Prostate gland (tissue), 2 donors: ENCODE measurements at regions not wholly inside any gene's neighbourhood (a gene's known extent, or its start where the extent isn't known, plus 50 kb on each side); places are given as distances from the start of the nearest gene placed in this dataset.
A peak's percentile ranks its signal among the peaks of the same experiment; 100 is the strongest.
"Not testable (repeated sequence)": the region's sequence is repeated elsewhere in the genome, so short reads cannot be mapped to it uniquely, and the experiment has no call there.

Source experiments
- DNase-seq: peaks from one replicate; pipeline ENCODE4 v3.0.0-alpha.2; 2019; ENCODE audit warnings: low spot score
- H3K27ac ChIP-seq, 2 donors: fragments of 200-600 bp; sonication (generic); 2 replicates each; pipeline ENCODE4 v1.5.1; 2017 to 2019
- H3K27me3 ChIP-seq: fragments of 200-600 bp; sonication (generic); replicated peaks from 2 replicates; pipeline ENCODE4 v1.5.1; 2019; ENCODE audit not compliant: insufficient read depth
- H3K36me3 ChIP-seq, 2 donors: fragments of 200-600 bp; sonication (generic); 1 replicate in 1 of 2; 2 replicates in 1 of 2; pipeline versions ENCODE4 v1.5.1 to v1.8.1; 2017 to 2019
- H3K4me1 ChIP-seq: fragments of 200-600 bp; sonication (generic); replicated peaks from 2 replicates; pipeline ENCODE4 v1.5.1; 2019
- H3K4me3 ChIP-seq, 2 donors: fragments of 200-600 bp; sonication (generic); 2 replicates each; pipeline ENCODE4 v1.5.1; 2017 to 2019
- H3K9me3 ChIP-seq: fragments of 200-600 bp; sonication (generic); 2 replicates; pipeline ENCODE4 v1.5.1; 2017
- POLR2A ChIP-seq: fragments of 450-650 bp; IDR thresholded peaks from one replicate; pipeline ENCODE4 v1.6.1; 2016; ENCODE audit warnings: antibody characterized with exemption, mild to moderate bottlenecking
- POLR2AphosphoS5 ChIP-seq: sonication (generic); formaldehyde crosslinking; IDR thresholded peaks from one replicate; pipeline ENCODE4 v1.6.1; 2017; ENCODE audit warnings: antibody characterized with exemption
- WGBS: methylation state at CpG from one replicate; pipeline ENCODE4 v1.1.5; 2018; 5-methylcytosine and 5-hydroxymethylcytosine counted together
- intact Hi-C: fragments of 100-400 bp; cut with DNase I; formaldehyde crosslinking; loops from one replicate; pipeline ENCODE4 v1.14.2; 2022
- TF ChIP-seq, protein P1 (sequence below), 4 experiments: fragments of 200-600 bp in 2 of 4; fragments of 450-650 bp in 2 of 4; sonication (generic) in 2 of 4; IDR thresholded peaks; 1 replicate in 3 of 4; 2 replicates in 1 of 4; pipeline ENCODE4 v1.5.1; 2016 to 2019; ENCODE audit warnings: antibody characterized with exemption in 4 of 4, mild to moderate bottlenecking in 2 of 4, moderate library complexity in 2 of 4

GRCh38 chr5:50547303-50547702 lies 106.2 kb upstream of the EMB start:
- Histone ChIP-seq H3K36me3 (no peaks in the 10 kb centered on the region), H3K27me3 (no peaks in the 10 kb centered on the region), H3K9me3 (no peaks in the 10 kb centered on the region), H3K27ac (no peak overlapping the region), H3K4me1 (no peaks in the 10 kb centered on the region), H3K4me3 (no peak overlapping the region)
- intact Hi-C loops = no loop called here
- DNase-seq = no peak
- TF ChIP-seq POLR2A (no peak), POLR2AphosphoS5 (no peak)
- TF ChIP-seq, protein P1, sequence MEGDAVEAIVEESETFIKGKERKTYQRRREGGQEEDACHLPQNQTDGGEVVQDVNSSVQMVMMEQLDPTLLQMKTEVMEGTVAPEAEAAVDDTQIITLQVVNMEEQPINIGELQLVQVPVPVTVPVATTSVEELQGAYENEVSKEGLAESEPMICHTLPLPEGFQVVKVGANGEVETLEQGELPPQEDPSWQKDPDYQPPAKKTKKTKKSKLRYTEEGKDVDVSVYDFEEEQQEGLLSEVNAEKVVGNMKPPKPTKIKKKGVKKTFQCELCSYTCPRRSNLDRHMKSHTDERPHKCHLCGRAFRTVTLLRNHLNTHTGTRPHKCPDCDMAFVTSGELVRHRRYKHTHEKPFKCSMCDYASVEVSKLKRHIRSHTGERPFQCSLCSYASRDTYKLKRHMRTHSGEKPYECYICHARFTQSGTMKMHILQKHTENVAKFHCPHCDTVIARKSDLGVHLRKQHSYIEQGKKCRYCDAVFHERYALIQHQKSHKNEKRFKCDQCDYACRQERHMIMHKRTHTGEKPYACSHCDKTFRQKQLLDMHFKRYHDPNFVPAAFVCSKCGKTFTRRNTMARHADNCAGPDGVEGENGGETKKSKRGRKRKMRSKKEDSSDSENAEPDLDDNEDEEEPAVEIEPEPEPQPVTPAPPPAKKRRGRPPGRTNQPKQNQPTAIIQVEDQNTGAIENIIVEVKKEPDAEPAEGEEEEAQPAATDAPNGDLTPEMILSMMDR (IDR thresholded peaks at IDR 0.05) = no peak
- 89% methylated on average over 2 of the region's 2 CpGs for WGBS

DNA sequence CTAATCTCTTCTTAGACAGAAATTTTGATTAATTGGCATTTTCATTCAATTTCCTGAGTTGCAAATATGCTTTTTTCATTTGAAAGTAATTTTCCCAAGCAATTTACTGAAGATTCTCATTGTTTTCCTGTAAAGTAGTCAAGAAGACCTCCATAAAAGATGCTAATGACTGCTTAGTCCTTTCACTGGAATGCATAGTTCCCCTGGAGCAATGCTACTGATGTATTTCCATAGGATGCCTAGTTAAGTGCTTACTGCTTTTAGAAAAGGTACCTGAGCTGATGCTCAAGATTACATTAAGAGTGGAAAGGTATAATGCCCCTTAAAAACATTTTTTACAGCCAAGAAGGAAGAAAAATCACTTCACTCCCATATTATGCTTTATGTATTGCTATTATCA lies 109.2 kb upstream of the EMB start:
- H3K27ac ChIP-seq = no peak overlapping the region
- H3K9me3 ChIP-seq = no peaks in the 10 kb centered on the region
- TF ChIP-seq POLR2A = no peak
- TF ChIP-seq POLR2AphosphoS5 = no peak
- TF ChIP-seq, protein P1 (IDR thresholded peaks at IDR 0.05) = no peak
- H3K27me3 ChIP-seq = no peaks in the 10 kb centered on the region
- no peaks in the 10 kb centered on the region for H3K36me3 ChIP-seq
- no peak overlapping the region for H3K4me3 ChIP-seq
- intact Hi-C loops = no loop called here
- H3K4me1 ChIP-seq = no peaks in the 10 kb centered on the region
- DNase-seq = no peak

GRCh38 chr5:50550993-50551392 lies 109.9 kb upstream of the EMB start:
- H3K4me3 ChIP-seq = no peak overlapping the region
- H3K27me3 ChIP-seq = no peaks in the 10 kb centered on the region
- no peaks in the 10 kb centered on the region for H3K9me3 ChIP-seq
- intact Hi-C loops = no loop called here
- DNase-seq = no peak
- WGBS = 88% methylated on average over 3 of the region's 3 CpGs
- H3K4me1 ChIP-seq = no peaks in the 10 kb centered on the region
- H3K36me3 ChIP-seq = no peaks in the 10 kb centered on the region
- no peak overlapping the region for H3K27ac ChIP-seq
- TF ChIP-seq POLR2A (no peak), POLR2AphosphoS5 (no peak)
- TF ChIP-seq, protein P1 (IDR thresholded peaks at IDR 0.05) = no peak

- Histone ChIP-seq H3K27me3 (no peaks in the 10 kb centered on the region), H3K4me1 (no peaks in the 10 kb centered on the region), H3K27ac (no peak overlapping the region), H3K36me3 (no peaks in the 10 kb centered on the region), H3K4me3 (no peak overlapping the region), H3K9me3 (no peaks in the 10 kb centered on the region)
- TF ChIP-seq POLR2A (no peak), POLR2AphosphoS5 (no peak)
- TF ChIP-seq, protein P1 (IDR thresholded peaks at IDR 0.05) = no peak
- intact Hi-C loops = no loop called here
- WGBS = 34% methylated on average over 4 of the region's 4 CpGs
- DNase-seq = peak; percentile 15
Measured at GRCh38 chr5:50553560-50553984, 112.5 kb upstream of the EMB start.

DNA sequence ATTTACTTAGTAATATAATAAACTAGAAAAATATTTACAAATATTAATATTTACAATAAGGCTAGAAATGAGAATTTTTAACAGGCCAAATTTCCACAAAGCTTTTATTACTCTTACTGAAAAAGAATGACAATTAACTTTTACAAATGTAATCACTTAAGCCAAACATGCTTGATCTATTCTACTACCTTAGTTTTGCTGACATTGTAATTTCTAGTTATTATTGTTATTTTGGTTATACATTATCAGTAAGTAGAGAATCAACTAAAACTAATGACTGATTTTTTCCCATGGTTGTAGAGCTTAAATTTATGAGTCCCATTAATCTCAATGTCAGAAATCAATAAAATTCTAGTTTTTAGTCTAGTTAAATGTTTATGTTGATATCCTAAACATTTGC lies 107.8 kb upstream of the PARP8 start:
- H3K9me3 ChIP-seq, H3K27me3 ChIP-seq, intact Hi-C loops, H3K27ac ChIP-seq, DNase-seq, H3K36me3 ChIP-seq, H3K4me1 ChIP-seq, H3K4me3 ChIP-seq: not testable (repeated sequence)

GRCh38 chr5:50559955-50560354 lies 106.5 kb upstream of the PARP8 start:
- H3K36me3 ChIP-seq = no peaks in the 10 kb centered on the region
- WGBS = 94% methylated on average over 1 of the region's 1 CpG
- no peak overlapping the region for H3K4me3 ChIP-seq
- H3K4me1 ChIP-seq = no peaks in the 10 kb centered on the region
- H3K27ac ChIP-seq = no peak overlapping the region
- H3K9me3 ChIP-seq = no peaks in the 10 kb centered on the region
- TF ChIP-seq POLR2A (no peak), POLR2AphosphoS5 (no peak)
- TF ChIP-seq, protein P1 (IDR thresholded peaks at IDR 0.05) = no peak
- intact Hi-C loops = no loop called here
- no peaks in the 10 kb centered on the region for H3K27me3 ChIP-seq
- DNase-seq = no peak
